HG03159 (cell line): ENCODE measurements at regions not wholly inside any gene's neighbourhood (a gene's known extent, or its start where the extent isn't known, plus 50 kb on each side); places are given as distances from the start of the nearest gene placed in this dataset.
A peak's percentile ranks its signal among the peaks of the same experiment; 100 is the strongest.
"Not testable (repeated sequence)": the region's sequence is repeated elsewhere in the genome, so short reads cannot be mapped to it uniquely, and the experiment has no call there.

Experiments used
- ATAC-seq: cut with Tn5 transposase; IDR thresholded peaks from one replicate; pipeline ENCODE4 v1.9.1; 2021; ENCODE audit warnings: mild to moderate bottlenecking, moderate library complexity; ENCODE audit not compliant: unreplicated experiment

DNA sequence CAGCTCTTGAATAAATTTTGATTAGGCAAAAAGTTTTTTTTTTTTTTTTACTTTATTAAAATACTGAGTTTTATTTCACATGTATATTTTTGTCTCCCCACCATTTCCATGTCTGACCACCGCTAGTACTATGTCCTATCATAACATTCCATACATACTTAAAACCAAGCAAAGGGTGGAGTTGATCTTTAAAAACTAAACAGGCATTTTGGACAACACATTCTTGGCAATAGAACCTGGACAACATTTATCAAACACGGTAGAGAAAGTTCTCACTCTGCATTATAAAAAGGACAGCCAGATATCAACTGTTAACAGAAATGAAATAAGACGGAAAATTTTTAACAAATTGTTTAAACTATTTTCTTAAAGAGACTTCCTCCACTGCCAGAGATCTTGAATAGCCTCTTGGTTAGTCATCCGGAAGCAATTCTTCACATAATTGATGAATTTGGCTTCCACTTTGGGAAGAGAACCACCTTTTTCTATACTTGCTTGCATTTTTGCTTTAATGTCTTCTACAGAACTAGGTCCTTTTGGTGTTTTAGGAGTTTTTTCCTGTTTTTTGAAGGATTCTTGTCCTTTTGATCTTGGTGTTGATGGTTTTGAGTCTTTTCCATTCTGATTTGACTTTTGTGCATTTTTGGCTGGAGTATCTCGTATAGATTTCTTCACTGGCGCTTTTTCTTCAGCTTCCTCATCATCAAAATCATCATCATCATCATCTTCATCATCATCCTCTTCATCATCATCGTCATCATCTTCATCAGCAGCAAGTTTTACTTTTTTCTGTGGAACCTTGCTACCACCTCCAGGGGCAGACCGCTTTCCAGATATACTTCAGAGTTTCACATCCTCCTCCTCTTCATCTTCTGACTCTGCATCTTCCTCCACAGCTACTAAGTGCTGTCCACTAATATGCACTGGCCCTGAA lies 58.7 kb downstream of the POU5F2 start:
- ATAC-seq, result not testable (repeated sequence)

DNA sequence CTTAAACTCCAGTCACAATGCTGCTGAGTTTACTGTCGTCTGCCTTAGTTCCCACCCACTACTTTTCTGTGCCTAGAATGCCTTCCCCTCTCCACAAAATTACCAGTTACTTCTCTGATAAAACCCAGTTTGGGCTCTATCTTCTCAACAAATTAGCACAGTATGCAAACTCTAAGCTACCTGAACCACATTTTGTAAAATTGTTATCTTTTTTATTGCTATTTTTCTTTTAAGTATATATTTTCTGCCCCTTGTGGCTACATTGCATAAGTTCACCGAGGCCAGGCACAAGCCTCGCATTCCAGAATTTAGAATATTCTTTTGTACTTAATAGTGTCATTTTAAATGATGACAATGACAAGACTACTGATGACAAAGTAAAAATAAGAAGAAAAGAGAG lies 60.0 kb downstream of the POU5F2 start:
- no peak for ATAC-seq

DNA sequence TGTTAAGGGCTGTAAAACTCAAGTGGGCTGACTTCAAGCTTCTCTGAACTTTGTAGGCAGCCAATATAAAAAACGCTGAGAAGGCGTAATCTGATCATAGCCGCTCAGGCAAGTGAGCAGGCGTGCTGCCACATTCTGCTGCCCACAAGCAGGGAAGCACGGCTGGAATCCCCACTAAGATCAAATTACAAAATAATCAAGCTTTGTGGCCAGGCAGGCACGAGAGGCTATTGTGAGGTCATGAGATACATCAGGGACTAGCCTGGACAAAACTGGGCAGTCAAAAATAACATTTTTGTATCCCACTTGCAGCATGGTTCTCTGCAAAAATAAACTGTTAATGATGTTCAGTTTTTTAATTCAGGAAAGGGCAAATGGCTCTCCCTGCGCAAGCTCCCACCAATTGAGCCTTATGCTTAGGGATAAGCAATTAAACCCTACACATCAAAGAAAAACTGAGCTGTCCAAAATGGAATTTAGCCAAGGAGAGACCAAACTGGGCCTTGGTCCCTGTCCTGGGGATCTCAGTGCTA lies 64.0 kb downstream of the POU5F2 start:
- no peak for ATAC-seq

DNA sequence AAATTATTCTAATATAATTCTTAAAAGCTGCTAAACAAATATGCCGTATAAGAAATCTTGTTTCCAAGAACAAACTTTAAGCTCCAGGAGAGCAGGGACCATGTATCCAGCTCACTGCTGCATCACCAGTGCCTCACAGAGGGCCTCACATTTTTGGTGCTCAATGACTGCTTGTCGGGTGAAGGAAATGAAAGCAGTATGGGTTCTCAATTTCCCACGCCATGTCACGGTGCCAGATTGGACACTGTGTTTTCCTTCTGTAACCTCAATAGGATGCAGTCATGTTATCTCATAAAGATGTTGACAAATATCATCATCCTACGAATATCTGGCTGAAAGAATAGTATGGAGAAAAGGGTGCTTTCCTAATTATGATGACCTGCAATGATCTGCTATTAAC lies 64.7 kb downstream of the POU5F2 start:
- ATAC-seq, result no peak

DNA sequence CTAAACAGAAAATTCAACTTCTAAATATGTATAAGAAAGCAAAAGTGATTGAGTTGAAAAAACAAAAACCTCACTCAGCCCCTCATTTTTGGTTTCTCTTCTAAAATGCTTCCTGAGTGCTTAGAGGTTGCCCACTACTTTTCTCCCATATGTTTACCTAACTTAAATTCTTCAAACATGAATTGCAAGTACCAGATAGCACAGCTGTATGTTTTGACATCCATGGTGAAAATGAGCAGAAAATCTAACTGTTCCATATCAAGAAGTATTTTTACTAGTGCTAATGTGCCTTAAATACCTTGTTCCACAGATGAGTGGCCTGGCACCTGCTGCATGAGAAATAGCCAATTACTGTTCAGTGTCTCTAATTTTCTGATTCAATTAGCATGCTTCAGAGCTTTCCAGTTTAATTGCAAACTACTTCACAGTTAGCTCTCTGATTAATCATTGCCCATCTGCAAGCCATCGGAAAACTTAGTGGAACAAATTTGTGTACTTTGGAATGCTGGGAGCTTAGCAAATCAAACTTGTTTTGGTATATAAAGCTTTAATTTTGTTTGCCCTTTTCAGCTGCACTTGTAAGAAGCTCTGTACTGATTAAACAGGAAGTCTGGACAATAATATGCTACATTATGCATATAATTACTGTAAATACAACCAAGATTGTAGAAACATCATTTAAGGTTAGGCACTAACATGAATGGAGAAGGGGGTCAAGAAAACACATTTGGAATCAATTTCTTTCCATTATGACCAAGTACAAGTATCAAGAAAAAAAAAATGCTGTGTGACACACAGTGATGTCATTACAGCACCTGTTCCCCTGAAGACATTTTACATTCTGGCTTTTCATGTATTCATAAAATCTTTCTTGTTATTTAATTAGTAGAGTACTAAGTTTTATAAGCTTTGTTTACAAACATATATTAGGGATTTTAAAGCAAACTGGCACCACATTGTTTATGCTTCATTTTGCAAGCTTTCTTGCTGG lies 65.6 kb downstream of the POU5F2 start:
- peak; percentile 65 for ATAC-seq

DNA sequence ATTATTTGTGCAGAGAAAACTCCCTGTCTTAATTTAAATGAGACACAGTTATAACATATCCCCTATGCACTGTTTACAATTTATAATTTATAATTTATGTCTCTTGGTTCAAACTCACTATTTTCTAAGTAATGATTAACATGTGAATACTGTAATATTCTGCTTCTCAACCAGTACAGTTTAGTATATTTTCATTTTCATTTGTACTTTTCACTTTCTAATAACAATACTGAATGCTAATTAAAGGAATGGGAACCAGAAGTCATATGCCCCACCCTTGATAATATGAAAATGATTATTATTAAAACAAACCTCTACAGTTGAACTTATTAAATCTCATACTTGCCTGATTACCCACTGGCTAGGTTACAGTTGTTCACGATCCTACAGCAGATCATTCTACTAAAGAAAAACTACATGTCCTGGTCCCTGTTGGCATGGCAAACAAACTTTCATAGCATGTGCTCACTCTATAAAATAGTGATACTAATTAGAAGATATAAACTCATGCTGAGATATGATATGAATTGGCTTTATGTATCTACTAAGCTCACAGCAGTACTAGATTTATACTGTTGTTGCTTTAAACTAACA lies 66.4 kb downstream of the POU5F2 start:
- peak; percentile 66 for ATAC-seq

DNA sequence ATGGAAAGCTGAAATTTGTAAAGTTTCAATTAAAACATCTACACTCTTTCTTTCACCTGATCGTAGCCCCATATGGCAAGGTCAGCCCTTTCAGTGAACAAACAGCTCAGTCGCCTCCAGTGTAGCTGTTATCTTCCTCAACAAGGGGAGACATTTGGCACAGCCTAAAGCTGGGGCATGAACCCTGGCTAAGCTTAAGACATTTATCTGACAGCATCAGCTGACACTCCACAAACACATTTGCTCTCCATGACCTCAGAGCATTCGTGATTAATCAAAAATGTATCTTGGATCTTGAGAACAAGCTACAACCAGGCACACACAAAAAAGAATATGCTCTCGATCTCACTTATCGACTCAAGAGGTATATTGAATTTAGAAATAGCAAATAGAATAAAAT lies 67.3 kb downstream of the POU5F2 start:
- no peak for ATAC-seq

DNA sequence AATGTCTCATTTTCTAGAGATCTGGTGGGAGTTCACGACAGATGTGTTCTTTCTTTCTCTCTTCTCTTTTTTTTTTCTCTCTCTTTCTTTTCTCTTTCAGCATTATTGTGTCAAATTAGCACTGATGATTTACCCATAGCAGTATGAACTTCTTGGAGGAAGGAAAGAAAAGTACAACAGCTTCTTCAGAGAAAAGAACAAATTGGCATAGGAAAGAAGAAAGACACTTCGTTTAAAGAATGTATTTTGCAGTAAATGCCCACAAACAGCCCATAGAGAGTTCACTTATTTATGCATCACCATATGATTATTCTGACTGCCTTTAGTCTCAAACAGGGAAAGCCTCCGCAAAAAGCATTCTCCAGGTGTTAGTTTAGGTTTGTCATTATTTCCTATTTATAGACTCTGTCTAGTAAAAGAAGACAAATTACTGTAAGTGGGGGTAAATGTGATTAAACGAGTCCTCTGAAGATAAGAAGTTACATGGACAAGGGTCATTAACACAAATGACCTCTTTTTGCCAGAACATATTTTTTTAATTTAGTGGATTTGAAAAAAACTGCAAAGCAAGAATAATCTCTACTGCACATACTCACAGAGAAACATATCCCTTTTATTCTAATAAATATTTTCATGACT lies 68.0 kb downstream of the POU5F2 start:
- no peak for ATAC-seq

DNA sequence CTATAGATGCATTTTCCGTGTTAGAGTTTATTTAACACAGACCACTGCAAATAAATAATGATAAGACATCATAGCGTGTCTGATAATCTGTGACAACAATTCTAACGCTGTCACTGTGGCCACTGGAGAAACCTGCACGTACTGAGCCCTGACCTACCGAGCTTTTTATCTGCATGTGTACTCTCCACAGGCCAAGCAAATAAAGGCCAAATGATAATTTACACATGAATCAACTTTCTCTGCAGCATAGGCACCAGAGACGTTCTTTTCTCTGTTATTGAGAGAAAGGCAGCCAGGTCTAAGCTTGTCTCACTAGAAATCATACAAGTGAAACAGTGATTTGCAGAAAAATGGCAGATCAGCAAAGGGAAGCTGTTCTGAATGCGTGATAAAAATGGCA lies 75.8 kb downstream of the POU5F2 start:
- ATAC-seq, result no peak

DNA sequence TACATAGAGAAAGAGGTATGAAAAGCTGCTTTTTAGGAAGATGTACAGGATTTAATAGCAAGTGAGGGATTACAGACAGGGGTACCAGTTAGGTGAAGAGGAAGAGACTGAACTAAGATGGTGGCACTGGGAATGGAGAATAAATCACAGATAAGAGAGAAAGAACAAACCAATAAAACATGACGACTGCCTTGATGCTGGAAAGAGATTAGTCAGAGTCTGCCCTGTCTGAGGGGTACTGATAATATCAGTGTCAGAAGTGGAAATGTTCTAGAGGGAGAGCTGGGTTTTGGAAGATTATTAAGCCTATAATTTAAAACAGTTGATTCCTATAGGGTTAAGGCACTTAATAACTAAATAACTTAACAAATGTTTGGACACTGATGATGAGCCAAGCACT lies 77.7 kb downstream of the NR2F1 start:
- ATAC-seq, result no peak

DNA sequence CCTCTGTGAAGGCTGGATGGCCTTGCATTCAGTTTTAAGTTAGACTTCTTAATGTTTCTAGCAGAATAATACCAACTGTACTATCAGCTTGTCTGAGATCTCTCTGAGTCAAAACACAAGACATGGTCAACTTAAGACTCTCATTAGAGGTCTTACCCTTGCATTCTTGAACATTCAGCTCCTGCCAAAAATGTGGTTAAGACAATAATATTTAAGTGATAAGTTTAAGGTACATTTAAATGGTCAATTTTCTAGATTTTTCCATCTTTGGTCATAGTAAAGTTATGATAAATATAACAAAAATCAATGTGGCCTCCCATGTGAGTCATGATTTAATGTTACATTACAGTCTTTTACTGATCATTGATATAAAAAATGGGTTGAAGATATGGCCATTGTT lies 75.0 kb downstream of the NR2F1 start:
- ATAC-seq, result no peak

DNA sequence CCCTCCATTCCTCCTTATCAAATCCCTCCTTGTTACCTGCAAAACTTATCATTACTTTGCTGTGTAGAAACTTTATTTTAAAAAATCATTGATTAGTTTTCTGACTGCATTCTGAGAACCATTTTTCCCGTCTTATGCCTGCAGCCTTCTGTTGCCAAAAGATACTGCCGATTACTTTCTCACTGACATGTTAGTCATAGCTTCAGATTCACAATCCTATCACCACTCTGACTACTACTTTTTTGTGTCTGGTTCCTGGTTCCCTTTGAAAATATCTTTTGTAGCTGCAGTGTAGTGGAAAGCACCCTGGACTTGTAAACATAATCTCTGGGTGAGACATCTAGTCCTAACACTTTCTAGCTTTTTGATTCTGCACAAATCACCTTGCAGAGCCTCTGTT lies 71.7 kb downstream of the NR2F1 start:
- no peak for ATAC-seq

DNA sequence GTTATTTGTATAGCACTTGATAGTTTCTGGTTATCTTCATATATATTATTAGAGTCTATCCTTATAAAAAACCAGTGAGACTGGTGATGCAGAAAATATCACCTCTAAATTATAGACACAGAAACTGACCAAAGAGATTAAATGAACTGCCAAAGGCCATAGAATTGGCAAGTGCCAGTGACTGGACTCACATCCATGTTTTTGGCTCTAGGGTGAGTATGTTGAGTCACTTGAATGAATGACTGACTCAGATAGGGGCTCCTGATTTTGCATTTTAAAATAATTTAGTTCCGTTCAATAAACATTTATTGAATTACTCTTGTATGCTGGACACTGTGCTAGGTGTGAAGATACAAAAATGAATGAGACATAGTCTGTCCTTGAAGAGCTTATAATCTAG lies 70.7 kb downstream of the NR2F1 start:
- ATAC-seq, result no peak

DNA sequence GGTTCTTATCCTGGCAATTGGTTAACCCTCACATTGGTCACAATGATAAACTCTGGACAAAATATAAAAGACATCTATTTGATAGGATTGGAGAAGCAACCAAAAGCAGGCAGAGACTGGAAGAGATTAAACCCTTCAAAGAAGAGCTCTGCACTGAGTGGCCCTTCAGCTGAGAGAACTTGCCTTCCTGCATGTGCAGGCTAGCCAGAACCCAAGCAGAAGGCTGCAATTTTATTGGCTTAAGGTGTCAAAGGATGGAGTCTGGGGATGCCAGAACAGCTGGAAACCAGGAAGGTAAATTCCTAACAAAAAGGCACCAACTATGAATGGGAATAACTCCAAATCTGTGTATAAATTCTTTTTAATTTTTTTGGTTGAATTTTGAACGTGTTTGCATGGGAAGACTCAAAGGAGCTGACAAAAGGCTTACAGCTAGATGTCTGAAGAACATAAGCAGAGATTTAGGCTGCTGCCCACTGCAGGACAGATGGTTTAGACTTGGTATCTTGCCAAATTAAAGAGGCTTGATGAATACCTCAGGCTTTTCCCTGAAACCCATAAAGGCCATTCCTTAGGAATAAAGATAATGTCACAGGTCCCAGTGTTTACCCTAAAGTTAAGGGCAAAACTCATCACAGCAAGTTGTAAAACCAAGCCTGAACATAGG lies 66.3 kb downstream of the NR2F1 start:
- ATAC-seq, result no peak

DNA sequence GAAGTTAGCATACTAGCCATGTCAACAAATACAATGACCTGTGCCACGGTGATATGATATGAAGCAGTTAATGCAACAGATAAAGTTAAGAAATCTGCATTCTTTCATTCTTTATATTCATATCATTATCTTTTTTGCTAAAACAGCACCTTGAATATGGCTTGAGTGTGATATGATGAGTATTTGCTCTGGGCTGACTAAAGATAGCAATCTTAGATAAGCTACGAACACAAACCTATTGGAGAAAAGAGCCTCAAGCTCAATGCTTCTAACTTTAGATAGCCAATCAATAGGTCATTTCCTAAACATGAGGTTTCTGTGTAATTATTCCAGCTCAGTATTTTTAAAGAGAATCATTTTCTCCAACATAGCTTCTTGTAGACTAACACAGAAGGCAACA lies 61.7 kb downstream of the NR2F1 start:
- ATAC-seq, result no peak
